H1 (cell line): ENCODE measurements at regions not wholly inside any gene's neighbourhood (a gene's known extent, or its start where the extent isn't known, plus 50 kb on each side); places are given as distances from the start of the nearest gene placed in this dataset.

Experiments used
- CTCF ChIA-PET: fragments of 300-600 bp; sonication (Branson Sonifier 250); formaldehyde crosslinking; loops from one replicate; lab custom pipeline; 2021; ENCODE audit not compliant: partially characterized antibody; lab: Charles Lee
- POLR2A ChIA-PET: fragments of 300-600 bp; sonication (Branson Sonifier 250); formaldehyde crosslinking; loops from one replicate; lab custom pipeline; 2021; ENCODE audit warnings: inconsistent platforms; ENCODE audit not compliant: partially characterized antibody; lab: Charles Lee
- DNase-seq, 2 experiments: peaks; one replicate each; pipeline versions ENCODE4 v3.0.0 to v3.0.0-alpha.2; 2010 to 2022; ENCODE audit warnings: low spot score in 2 of 2, low read depth in 1 of 2, mixed read lengths in 1 of 2
- FAIRE-seq: peaks from 2 replicates; lab custom pipeline; 2011; peaks lifted over from hg19 to GRCh38; lab: Jason Lieb, UNC
- H2AFZ ChIP-seq: 2 replicates; pipeline ENCODE4 v1.8.1; 2012; ENCODE audit warnings: low read length, inconsistent platforms
- H2AK5ac ChIP-seq: 2 replicates; pipeline ENCODE4 v1.6.1; 2013; ENCODE audit warnings: low read depth, low read length
- H2BK120ac ChIP-seq: replicated peaks from 2 replicates; pipeline ENCODE3; 2013; ENCODE audit warnings: low read depth, low read length, inconsistent platforms
- H2BK12ac ChIP-seq: 2 replicates; pipeline ENCODE4 v1.6.1; 2013; ENCODE audit warnings: low read depth, low read length
- H2BK15ac ChIP-seq: 2 replicates; pipeline ENCODE4 v1.6.1; 2013; ENCODE audit warnings: low read length
- H2BK20ac ChIP-seq: 2 replicates; pipeline ENCODE4 v1.6.1; 2013; ENCODE audit warnings: low read length
- H2BK5ac ChIP-seq: 2 replicates; pipeline ENCODE4 v1.6.1; 2013; ENCODE audit warnings: low read depth, low read length
- H3K14ac ChIP-seq: 2 replicates; pipeline ENCODE4 v1.6.1; 2013; ENCODE audit warnings: inconsistent platforms; ENCODE audit not compliant: insufficient read length
- H3K18ac ChIP-seq: 2 replicates; pipeline ENCODE4 v1.6.1; 2013; ENCODE audit warnings: low read length; ENCODE audit errors: extremely low read depth
- H3K23ac ChIP-seq: 2 replicates; pipeline ENCODE4 v1.6.1; 2013; ENCODE audit warnings: inconsistent platforms; ENCODE audit not compliant: insufficient read length
- H3K23me2 ChIP-seq: 2 replicates; pipeline ENCODE4 v1.6.1; 2013; ENCODE audit warnings: low read depth, low read length
- H3K27ac ChIP-seq: 2 replicates; pipeline ENCODE4 v1.6.1; 2011; ENCODE audit warnings: low read depth, low read length, inconsistent platforms
- H3K27me3 ChIP-seq, 4 experiments: replicated peaks in 1 of 4; 1 replicate in 1 of 4; 2 replicates in 3 of 4; pipeline versions ENCODE4 v1.6.1 to v1.8.1; 2011 to 2013; ENCODE audit warnings: low read length in 3 of 4, mild to moderate bottlenecking in 3 of 4, inconsistent platforms in 2 of 4, mixed read lengths in 2 of 4, moderate library complexity in 1 of 4; ENCODE audit not compliant: control insufficient read depth in 3 of 4, insufficient read depth in 3 of 4; ENCODE audit errors: extremely low read depth in 1 of 4
- H3K36me3 ChIP-seq, 4 experiments: 2 replicates each; pipeline versions ENCODE4 v1.6.1 to v1.8.1; 2011 to 2013; ENCODE audit warnings: mild to moderate bottlenecking in 4 of 4, low read length in 3 of 4, moderate library complexity in 2 of 4, control low read depth in 1 of 4, inconsistent platforms in 1 of 4; ENCODE audit not compliant: insufficient read depth in 4 of 4, control insufficient read depth in 2 of 4
- H3K4ac ChIP-seq: replicated peaks from 2 replicates; pipeline ENCODE3; 2013; ENCODE audit warnings: low read length, low read depth, mixed read lengths, inconsistent platforms; ENCODE audit not compliant: insufficient read length
- H3K4me1 ChIP-seq, 4 experiments: replicated peaks in 1 of 4; 1 replicate in 1 of 4; 2 replicates in 3 of 4; pipeline versions ENCODE4 v1.6.1 to v1.8.1; 2011 to 2013; ENCODE audit warnings: low read length in 3 of 4, inconsistent platforms in 2 of 4, mixed read lengths in 1 of 4; ENCODE audit not compliant: insufficient read depth in 4 of 4, control insufficient read depth in 3 of 4
- H3K4me2 ChIP-seq, 2 experiments: 2 replicates each; pipeline versions ENCODE4 v1.6.1 to v1.8.1; 2011 to 2013; ENCODE audit warnings: low read depth in 2 of 2, low read length in 2 of 2, control low read depth in 1 of 2, inconsistent platforms in 1 of 2, mild to moderate bottlenecking in 1 of 2; ENCODE audit not compliant: insufficient read depth in 1 of 2
- H3K4me3 ChIP-seq, 4 experiments: fragments of 200-600, 300-600 bp in 1 of 4; sonication (generic), shearing (Covaris generic), sonication (Bioruptor Twin) in 1 of 4; 2 replicates each; pipeline versions ENCODE4 v1.5.1 to v1.8.1; 2011 to 2016; ENCODE audit warnings: low read length in 4 of 4, low read depth in 3 of 4, control low read depth in 2 of 4, inconsistent platforms in 2 of 4, mild to moderate bottlenecking in 2 of 4, mixed read lengths in 1 of 4, moderate library complexity in 1 of 4; ENCODE audit not compliant: insufficient read depth in 2 of 4; ENCODE audit errors: extremely low read depth in 1 of 4
- H3K56ac ChIP-seq: replicated peaks from 2 replicates; pipeline ENCODE3; 2013; ENCODE audit warnings: low read depth, mild to moderate bottlenecking, mixed read lengths, low read length, inconsistent platforms; ENCODE audit not compliant: insufficient read length
- H3K79me1 ChIP-seq: 2 replicates; pipeline ENCODE4 v1.6.1; 2013; ENCODE audit warnings: low read depth, low read length, control low read depth
- H3K79me2 ChIP-seq, 2 experiments: 2 replicates each; pipeline versions ENCODE4 v1.6.1 to v1.8.1; 2012 to 2013; ENCODE audit warnings: low read length in 2 of 2, mild to moderate bottlenecking in 2 of 2, inconsistent platforms in 1 of 2; ENCODE audit not compliant: insufficient read depth in 2 of 2, control insufficient read depth in 1 of 2
- H3K9ac ChIP-seq, 4 experiments: replicated peaks in 1 of 4; 1 replicate in 1 of 4; 2 replicates in 3 of 4; pipeline versions ENCODE4 v1.6.1 to v1.8.1; 2011 to 2013; ENCODE audit warnings: low read depth in 3 of 4, low read length in 3 of 4, control low read depth in 2 of 4, mild to moderate bottlenecking in 2 of 4, moderate library complexity in 2 of 4, inconsistent platforms in 1 of 4; ENCODE audit errors: extremely low read depth in 1 of 4
- H3K9me3 ChIP-seq, 2 experiments: 2 replicates each; pipeline versions ENCODE4 v1.6.1 to v1.8.1; 2012 to 2013; ENCODE audit warnings: mild to moderate bottlenecking in 2 of 2, moderate library complexity in 2 of 2, control low read depth in 1 of 2, inconsistent platforms in 1 of 2, low read depth in 1 of 2, low read length in 1 of 2, mixed read lengths in 1 of 2; ENCODE audit not compliant: insufficient read depth in 2 of 2
- H4K20me1 ChIP-seq, 2 experiments: replicated peaks in 1 of 2; 2 replicates each; pipeline versions ENCODE3 to v1.8.1; 2011 to 2013; ENCODE audit warnings: inconsistent platforms in 2 of 2, low read length in 2 of 2, mild to moderate bottlenecking in 1 of 2; ENCODE audit not compliant: insufficient read depth in 2 of 2, control insufficient read depth in 1 of 2
- H4K5ac ChIP-seq: 2 replicates; pipeline ENCODE4 v1.6.1; 2013; ENCODE audit warnings: low read length, low read depth, mixed read lengths, inconsistent platforms; ENCODE audit not compliant: insufficient read length
- H4K8ac ChIP-seq: 2 replicates; pipeline ENCODE4 v1.8.0; 2013; ENCODE audit warnings: mild to moderate bottlenecking, moderate library complexity, low read length, inconsistent platforms; ENCODE audit not compliant: insufficient read depth; ENCODE audit errors: extremely low read depth
- H4K91ac ChIP-seq: replicated peaks from 2 replicates; pipeline ENCODE3; 2013; ENCODE audit warnings: low read length, mixed read lengths, inconsistent platforms; ENCODE audit not compliant: insufficient read length
- ASH2L ChIP-seq: fragments of 200-600, 300-600 bp; sonication (generic); IDR thresholded peaks from one replicate; pipeline ENCODE4 v1.7.1; 2017; ENCODE audit warnings: low read length
- BRCA1 ChIP-seq: IDR thresholded peaks from 2 replicates; pipeline ENCODE4 v1.6.1; 2012; ENCODE audit warnings: low read depth, low read length, improper control_type of control experiment
- CTBP2 ChIP-seq: IDR thresholded peaks from 2 replicates; pipeline ENCODE4 v1.7.0; 2011; ENCODE audit warnings: borderline replicate concordance, mild to moderate bottlenecking, moderate library complexity, mixed read lengths, low read length; ENCODE audit not compliant: insufficient read depth, insufficient read length
- EP300 ChIP-seq, 2 experiments: IDR thresholded peaks; 1 replicate in 1 of 2; 2 replicates in 1 of 2; pipeline ENCODE4 v1.6.1; 2011 to 2012; ENCODE audit warnings: low read depth in 2 of 2, low read length in 2 of 2, mild to moderate bottlenecking in 2 of 2, borderline replicate concordance in 1 of 2, inconsistent platforms in 1 of 2, moderate library complexity in 1 of 2
- POLR2AphosphoS5 ChIP-seq: IDR thresholded peaks from 2 replicates; pipeline ENCODE4 v1.6.1; 2011; ENCODE audit warnings: low read depth, low read length
- TCF12 ChIP-seq: IDR thresholded peaks from 2 replicates; pipeline ENCODE4 v1.6.1; 2011; ENCODE audit warnings: low read depth, mild to moderate bottlenecking, low read length
- WGBS, 2 experiments: shearing (Covaris generic) in 1 of 2; methylation state at CpG; one replicate each; pipeline versions ENCODE4 v1.1.6 to v1.1.7; 2013 to 2015; ENCODE audit warnings: low lambda C conversion rate in 2 of 2, mixed read lengths in 2 of 2, inconsistent platforms in 1 of 2, low coverage in 1 of 2, missing lambda C conversion rate in 1 of 2; ENCODE audit not compliant: insufficient replicate concordance in 2 of 2, insufficient coverage in 1 of 2, insufficient read length in 1 of 2; ENCODE audit errors: extremely low coverage in 1 of 2, missing lambda C conversion rate in 1 of 2; 5-methylcytosine and 5-hydroxymethylcytosine counted together
- TF ChIP-seq, protein P1 (sequence below): IDR thresholded peaks from 2 replicates; pipeline ENCODE4 v1.6.1; 2012; ENCODE audit warnings: inconsistent platforms

DNA sequence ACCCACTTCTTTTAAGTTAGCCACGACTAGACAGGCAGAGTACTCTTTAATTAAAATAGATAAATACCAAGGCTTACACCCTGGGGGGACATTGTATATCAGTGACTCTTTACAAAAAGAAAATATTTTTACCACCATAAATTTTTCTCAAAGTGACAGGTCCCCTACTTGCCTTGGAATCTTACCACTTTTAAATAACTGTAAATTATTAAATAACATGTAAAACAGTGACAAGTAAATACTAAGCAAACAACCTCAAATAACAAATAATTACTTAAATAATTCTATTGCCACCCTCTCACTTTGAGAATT lies 116.3 kb downstream of the OGFRL1 start:
- Histone ChIP-seq H3K4me1 (peaks cover 0 to 9% (median 5%) of the 10 kb centered on the region in 4 experiments; a peak in 4 of 7 replicates), H2BK120ac (no peak overlapping the region), H3K4me2 (0 out of 4 replicates have a peak overlapping the region, but pooled peaks of 1 of the 2 experiments have one; percentile 34), H4K91ac (no peak overlapping the region), H2BK20ac (no peak overlapping the region), H4K20me1 (no peaks in the 10 kb centered on the region), H3K23me2 (no peaks in the 10 kb centered on the region), H3K23ac (no peak overlapping the region), H3K36me3 (no peaks in the 10 kb centered on the region), H3K9ac (no peak overlapping the region), H2BK5ac (no peak overlapping the region), H3K27me3 (peaks cover 0 to 2% (median 0%) of the 10 kb centered on the region in 4 experiments; a peak in 1 of 7 replicates), H4K8ac (no peak overlapping the region), H2AFZ (no peak overlapping the region), H3K14ac (no peak overlapping the region), H2BK15ac (no peak overlapping the region), H3K4ac (no peak overlapping the region), H3K79me2 (no peaks in the 10 kb centered on the region), H3K9me3 (no peaks in the 10 kb centered on the region), H3K4me3 (peak overlapping the region in 1 of 4 experiments; percentile 7; a peak in 1 of 8 replicates), H3K27ac (no peak overlapping the region), H2BK12ac (no peak overlapping the region), H3K18ac (no peak overlapping the region), H3K56ac (no peak overlapping the region), H2AK5ac (no peak overlapping the region), H3K79me1 (no peaks in the 10 kb centered on the region), H4K5ac (no peak overlapping the region)
- DNase-seq (no peak), FAIRE-seq (no peak)
- CTCF ChIA-PET, result interaction anchor here (0.6 to 0.9 kb wide), 3 partner anchors 19 to 1659 kb away, joined by 3 read pairs; no protein-coding TSS in a partner anchor
- TF ChIP-seq POLR2AphosphoS5, result no peak
- TF ChIP-seq ASH2L, result no peak
- TF ChIP-seq CTBP2, result no peak
- no peak for TF ChIP-seq EP300 (IDR thresholded peaks at IDR 0.05; ENCODE audit: borderline replicate concordance in 1 of 2, low read depth in 2 of 2, low read length in 2 of 2)
- TF ChIP-seq, protein P1, sequence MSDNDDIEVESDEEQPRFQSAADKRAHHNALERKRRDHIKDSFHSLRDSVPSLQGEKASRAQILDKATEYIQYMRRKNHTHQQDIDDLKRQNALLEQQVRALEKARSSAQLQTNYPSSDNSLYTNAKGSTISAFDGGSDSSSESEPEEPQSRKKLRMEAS, result no peak
- TF ChIP-seq BRCA1, result no peak
- no peak for TF ChIP-seq TCF12
- POLR2A ChIA-PET, result interaction anchor here (1.1 kb wide), 1 partner anchor 38 kb away, joined by 3 read pairs; no protein-coding TSS in a partner anchor
- 42% methylated on average over 1 of the region's 1 CpG; no CpG with 5 or more reads in 1 of the 2 experiments for WGBS, 2 experiments
